ENCODE measurements at regions not wholly inside any gene's neighbourhood (a gene's known extent, or its start where the extent isn't known, plus 50 kb on each side); places are given as distances from the start of the nearest gene placed in this dataset.
A peak's percentile ranks its signal among the peaks of the same experiment; 100 is the strongest.

- Histone ChIP-seq H3K4me3 (no peak overlapping the region), H3K9me3 (ENCODE audit: control insufficient read depth in 4 of 4, insufficient read depth in 3 of 4, low read length in 3 of 4) (no peaks in the 10 kb centered on the region), H3K36me3 (ENCODE audit: control insufficient read depth in 4 of 4, insufficient read depth in 4 of 4, low read length in 4 of 4) (no peaks in the 10 kb centered on the region), H3K4me1 (ENCODE audit: control insufficient read depth in 5 of 5, insufficient read depth in 5 of 5, low read length in 5 of 5) (peaks cover 0 to 10% (median 7%) of the 10 kb centered on the region in 5 donors), H3K9ac (ENCODE audit: insufficient read depth in 1 of 2, low read length in 2 of 2) (no peak overlapping the region), H3K27me3 (ENCODE audit: control insufficient read depth in 3 of 3, insufficient read depth in 3 of 3, low read length in 2 of 3) (no peaks in the 10 kb centered on the region), H3K27ac (ENCODE audit: low read depth in 1 of 2, low read length in 1 of 2) (no peak overlapping the region)
- ATAC-seq (ENCODE audit: insufficient read depth, low FRiP score) (no peak), DNase-seq (peak; percentile 6 to 46 (median 19))
- 59 to 73% methylated on average over 16 of the region's 16 CpGs for WGBS, 2 donors
- no peak for TF ChIP-seq CTCF (IDR thresholded peaks at IDR 0.05; ENCODE audit: control extremely low read depth, extremely low read depth)
These were observed 245.3 kb upstream of the RUNX1 start for GRCh38 chr21:35294231-35294898.

GRCh38 chr21:35291973-35292627, 243.0 kb upstream of the RUNX1 start:
- H3K36me3 ChIP-seq (ENCODE audit: control insufficient read depth in 4 of 4, insufficient read depth in 4 of 4, low read length in 4 of 4) = no peaks in the 10 kb centered on the region
- no peak overlapping the region for H3K4me3 ChIP-seq
- no peak for ATAC-seq (ENCODE audit: insufficient read depth, low FRiP score)
- H3K9ac ChIP-seq (ENCODE audit: insufficient read depth in 1 of 2, low read length in 2 of 2) = no peak overlapping the region
- H3K27me3 ChIP-seq (ENCODE audit: control insufficient read depth in 3 of 3, insufficient read depth in 3 of 3, low read length in 2 of 3) = no peaks in the 10 kb centered on the region
- 78 to 80% methylated on average over 3 of the region's 3 CpGs for WGBS, 2 donors
- no peak overlapping the region for H3K27ac ChIP-seq (ENCODE audit: low read depth in 1 of 2, low read length in 1 of 2)
- H3K4me1 ChIP-seq (ENCODE audit: control insufficient read depth in 5 of 5, insufficient read depth in 5 of 5, low read length in 5 of 5) = peaks cover 0 to 10% (median 7%) of the 10 kb centered on the region in 5 donors
- H3K9me3 ChIP-seq (ENCODE audit: control insufficient read depth in 4 of 4, insufficient read depth in 3 of 4, low read length in 3 of 4) = peaks cover 0 to 4% (median 4%) of the 10 kb centered on the region in 4 donors
- TF ChIP-seq CTCF (IDR thresholded peaks at IDR 0.05; ENCODE audit: control extremely low read depth, extremely low read depth) = no peak
- DNase-seq = no peak

- Histone ChIP-seq H3K36me3 (ENCODE audit: control insufficient read depth in 4 of 4, insufficient read depth in 4 of 4, low read length in 4 of 4) (no peaks in the 10 kb centered on the region), H3K9ac (ENCODE audit: insufficient read depth in 1 of 2, low read length in 2 of 2) (no peak overlapping the region), H3K27me3 (ENCODE audit: control insufficient read depth in 3 of 3, insufficient read depth in 3 of 3, low read length in 2 of 3) (no peaks in the 10 kb centered on the region), H3K27ac (ENCODE audit: low read depth in 1 of 2, low read length in 1 of 2) (no peak overlapping the region), H3K4me3 (no peak overlapping the region), H3K9me3 (ENCODE audit: control insufficient read depth in 4 of 4, insufficient read depth in 3 of 4, low read length in 3 of 4) (peaks cover 0 to 6% (median 5%) of the 10 kb centered on the region in 4 donors), H3K4me1 (ENCODE audit: control insufficient read depth in 5 of 5, insufficient read depth in 5 of 5, low read length in 5 of 5) (peaks cover 0 to 10% (median 7%) of the 10 kb centered on the region in 5 donors)
- TF ChIP-seq CTCF (IDR thresholded peaks at IDR 0.05; ENCODE audit: control extremely low read depth, extremely low read depth) = no peak
- ATAC-seq (ENCODE audit: insufficient read depth, low FRiP score) (no peak), DNase-seq (no peak)
- WGBS, 2 donors = 71 to 79% methylated on average over 3 of the region's 3 CpGs
These were observed 241.9 kb upstream of the RUNX1 start for GRCh38 chr21:35291034-35291433.
